ENCODE measurements at regions not wholly inside any gene's neighbourhood (a gene's known extent, or its start where the extent isn't known, plus 50 kb on each side); places are given as distances from the start of the nearest gene placed in this dataset.

DNA sequence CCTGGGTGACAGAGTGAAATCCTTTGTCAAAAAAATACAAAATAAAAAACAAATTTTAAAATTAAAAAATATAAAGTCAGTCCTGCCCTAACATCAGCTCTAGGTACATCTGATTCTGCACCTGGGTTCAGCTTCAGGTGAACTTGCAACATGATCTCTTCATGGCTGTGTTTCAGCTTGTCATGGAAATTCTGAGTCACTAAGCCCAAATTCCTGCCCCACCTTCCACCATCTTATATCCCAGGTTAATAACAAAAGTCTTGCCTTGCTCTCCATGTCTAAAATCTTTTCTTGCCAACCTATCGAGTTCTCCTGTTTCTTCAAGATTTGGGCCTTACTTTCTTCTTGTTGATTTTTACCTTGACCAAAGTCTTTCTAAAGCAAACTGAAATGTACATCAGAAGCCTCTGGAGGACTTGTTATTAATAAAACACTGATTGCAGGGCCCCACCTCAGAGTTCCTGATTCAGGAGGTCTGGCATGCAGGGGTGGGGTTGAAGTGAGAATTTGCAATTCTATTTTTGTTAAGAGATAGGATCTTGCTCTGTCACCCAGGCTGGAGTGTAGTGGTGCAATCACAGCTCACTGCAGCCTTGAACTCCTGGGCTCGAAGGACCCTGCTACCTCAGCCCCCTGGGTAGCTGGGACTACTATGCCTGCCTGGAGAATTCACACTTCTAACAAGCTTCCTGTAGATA, 125.8 kb upstream of the VCX3A start:
- no peak for DNase-seq
- H3K36me3 ChIP-seq (ENCODE audit: control insufficient read depth in 2 of 3, insufficient read depth in 3 of 3, low read length in 3 of 3): no peaks in the 10 kb centered on the region
- H3K4me1 ChIP-seq (ENCODE audit: control insufficient read depth in 2 of 3, insufficient read depth in 2 of 3, low read depth in 1 of 3, low read length in 3 of 3): no peaks in the 10 kb centered on the region
- no peaks in the 10 kb centered on the region for H3K27me3 ChIP-seq (ENCODE audit: control insufficient read depth, insufficient read depth, low read length)
- H3K27ac ChIP-seq (ENCODE audit: low read depth in 2 of 2, low read length in 2 of 2): no peak overlapping the region
- H3K9me3 ChIP-seq (ENCODE audit: control insufficient read depth in 2 of 3, insufficient read depth in 1 of 3, low read length in 3 of 3): peaks cover 0 to 7% (median 0%) of the 10 kb centered on the region in 3 donors
- H3K4me3 ChIP-seq (ENCODE audit: low read length in 3 of 3): no peak overlapping the region
- H3K9ac ChIP-seq (ENCODE audit: low read length in 3 of 3): no peak overlapping the region
- no peak for FAIRE-seq
- intact Hi-C loops (cut with DNase I): no loop called here
- TF ChIP-seq, protein P1, sequence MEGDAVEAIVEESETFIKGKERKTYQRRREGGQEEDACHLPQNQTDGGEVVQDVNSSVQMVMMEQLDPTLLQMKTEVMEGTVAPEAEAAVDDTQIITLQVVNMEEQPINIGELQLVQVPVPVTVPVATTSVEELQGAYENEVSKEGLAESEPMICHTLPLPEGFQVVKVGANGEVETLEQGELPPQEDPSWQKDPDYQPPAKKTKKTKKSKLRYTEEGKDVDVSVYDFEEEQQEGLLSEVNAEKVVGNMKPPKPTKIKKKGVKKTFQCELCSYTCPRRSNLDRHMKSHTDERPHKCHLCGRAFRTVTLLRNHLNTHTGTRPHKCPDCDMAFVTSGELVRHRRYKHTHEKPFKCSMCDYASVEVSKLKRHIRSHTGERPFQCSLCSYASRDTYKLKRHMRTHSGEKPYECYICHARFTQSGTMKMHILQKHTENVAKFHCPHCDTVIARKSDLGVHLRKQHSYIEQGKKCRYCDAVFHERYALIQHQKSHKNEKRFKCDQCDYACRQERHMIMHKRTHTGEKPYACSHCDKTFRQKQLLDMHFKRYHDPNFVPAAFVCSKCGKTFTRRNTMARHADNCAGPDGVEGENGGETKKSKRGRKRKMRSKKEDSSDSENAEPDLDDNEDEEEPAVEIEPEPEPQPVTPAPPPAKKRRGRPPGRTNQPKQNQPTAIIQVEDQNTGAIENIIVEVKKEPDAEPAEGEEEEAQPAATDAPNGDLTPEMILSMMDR (IDR thresholded peaks at IDR 0.05; ENCODE audit: borderline replicate concordance, extremely low read depth, insufficient read depth): no peak

DNA sequence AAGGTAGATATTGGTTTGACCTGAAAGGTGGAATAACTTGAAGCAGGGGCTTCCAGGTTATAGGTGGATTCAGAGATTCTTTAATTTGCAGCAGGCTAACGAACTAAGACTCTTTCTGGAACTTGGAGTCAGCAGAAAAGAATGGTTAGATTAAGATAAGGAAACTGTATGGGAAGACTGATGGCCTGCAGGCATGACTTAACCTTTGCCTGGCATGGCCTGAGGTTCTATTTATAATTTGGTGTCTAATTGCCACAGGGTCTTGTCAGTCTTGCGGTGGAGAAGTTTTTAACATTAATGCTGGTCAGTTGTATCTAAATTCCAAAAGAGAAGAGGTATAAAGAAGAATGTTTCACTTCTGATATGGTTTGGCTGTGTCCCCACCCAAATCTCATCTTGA, 110.3 kb upstream of the VCX3A start:
- no peaks in the 10 kb centered on the region for H3K36me3 ChIP-seq (ENCODE audit: control insufficient read depth in 2 of 3, insufficient read depth in 3 of 3, low read length in 3 of 3)
- H3K27ac ChIP-seq (ENCODE audit: low read depth in 2 of 2, low read length in 2 of 2): no peak overlapping the region
- no peak overlapping the region for H3K9ac ChIP-seq (ENCODE audit: low read length in 3 of 3)
- DNase-seq (no peak), FAIRE-seq (no peak)
- H3K9me3 ChIP-seq (ENCODE audit: control insufficient read depth in 2 of 3, insufficient read depth in 1 of 3, low read length in 3 of 3): peaks cover 0 to 4% (median 0%) of the 10 kb centered on the region in 3 donors
- TF ChIP-seq, protein P1 (IDR thresholded peaks at IDR 0.05; ENCODE audit: borderline replicate concordance, extremely low read depth, insufficient read depth): no peak
- H3K27me3 ChIP-seq (ENCODE audit: control insufficient read depth, insufficient read depth, low read length): no peaks in the 10 kb centered on the region
- H3K4me3 ChIP-seq (ENCODE audit: low read length in 3 of 3): no peak overlapping the region
- intact Hi-C loops (cut with DNase I): no loop called here
- no peaks in the 10 kb centered on the region for H3K4me1 ChIP-seq (ENCODE audit: control insufficient read depth in 2 of 3, insufficient read depth in 2 of 3, low read depth in 1 of 3, low read length in 3 of 3)

DNA sequence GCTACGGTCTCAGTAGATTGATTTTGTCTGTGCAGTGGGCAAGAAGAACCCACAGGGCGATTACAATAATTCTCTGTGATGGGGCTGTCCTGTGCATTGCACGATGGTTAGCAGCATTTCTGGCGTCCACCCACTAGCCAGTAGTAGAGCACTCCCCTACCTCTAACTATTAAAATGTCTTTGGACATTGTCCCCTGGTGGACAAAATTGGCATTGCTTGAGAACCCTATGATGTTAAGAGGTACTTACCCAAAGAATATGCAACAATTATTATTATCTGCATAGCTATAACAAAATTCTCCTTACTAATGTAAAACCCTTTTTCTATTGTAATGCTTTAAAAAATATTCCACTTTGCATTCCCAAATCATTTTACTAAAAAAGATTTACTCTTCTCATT, 109.5 kb upstream of the VCX3A start:
- Histone ChIP-seq H3K36me3 (ENCODE audit: control insufficient read depth in 2 of 3, insufficient read depth in 3 of 3, low read length in 3 of 3) (no peaks in the 10 kb centered on the region), H3K9ac (ENCODE audit: low read length in 3 of 3) (no peak overlapping the region), H3K27me3 (ENCODE audit: control insufficient read depth, insufficient read depth, low read length) (no peaks in the 10 kb centered on the region), H3K9me3 (ENCODE audit: control insufficient read depth in 2 of 3, insufficient read depth in 1 of 3, low read length in 3 of 3) (peaks cover 0 to 4% (median 0%) of the 10 kb centered on the region in 3 donors), H3K4me1 (ENCODE audit: control insufficient read depth in 2 of 3, insufficient read depth in 2 of 3, low read depth in 1 of 3, low read length in 3 of 3) (no peaks in the 10 kb centered on the region), H3K27ac (ENCODE audit: low read depth in 2 of 2, low read length in 2 of 2) (no peak overlapping the region), H3K4me3 (ENCODE audit: low read length in 3 of 3) (no peak overlapping the region)
- DNase-seq (no peak), FAIRE-seq (no peak)
- TF ChIP-seq, protein P1 (IDR thresholded peaks at IDR 0.05; ENCODE audit: borderline replicate concordance, extremely low read depth, insufficient read depth): no peak
- intact Hi-C loops (cut with DNase I): no loop called here

DNA sequence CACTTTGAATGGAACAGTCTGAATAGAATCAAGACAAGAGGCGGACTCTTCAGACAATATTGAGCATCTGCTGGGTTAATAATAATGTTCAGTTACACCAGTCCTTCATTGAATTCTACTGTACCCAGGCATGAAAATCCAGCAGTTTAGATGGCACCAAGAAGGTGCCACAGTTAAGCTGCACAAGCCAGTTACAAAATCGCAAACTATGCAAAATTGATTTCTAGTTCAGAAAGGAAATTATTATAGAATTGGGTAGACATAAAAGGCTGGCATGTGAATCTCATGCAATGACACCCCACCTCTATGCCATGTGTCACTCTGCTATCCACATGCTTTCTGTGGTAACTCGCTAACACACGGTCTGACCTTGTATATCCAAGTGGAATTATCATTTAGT, 105.8 kb upstream of the VCX3A start:
- DNase-seq: no peak
- peaks cover 0 to 4% (median 0%) of the 10 kb centered on the region in 3 donors for H3K9me3 ChIP-seq (ENCODE audit: control insufficient read depth in 2 of 3, insufficient read depth in 1 of 3, low read length in 3 of 3)
- no peak for FAIRE-seq
- H3K27ac ChIP-seq (ENCODE audit: low read depth in 2 of 2, low read length in 2 of 2): no peak overlapping the region
- H3K27me3 ChIP-seq (ENCODE audit: control insufficient read depth, insufficient read depth, low read length): no peaks in the 10 kb centered on the region
- no peaks in the 10 kb centered on the region for H3K36me3 ChIP-seq (ENCODE audit: control insufficient read depth in 2 of 3, insufficient read depth in 3 of 3, low read length in 3 of 3)
- intact Hi-C loops (cut with DNase I): no loop called here
- no peak overlapping the region for H3K4me3 ChIP-seq (ENCODE audit: low read length in 3 of 3)
- H3K4me1 ChIP-seq (ENCODE audit: control insufficient read depth in 2 of 3, insufficient read depth in 2 of 3, low read depth in 1 of 3, low read length in 3 of 3): no peaks in the 10 kb centered on the region
- no peak overlapping the region for H3K9ac ChIP-seq (ENCODE audit: low read length in 3 of 3)
- TF ChIP-seq, protein P1 (IDR thresholded peaks at IDR 0.05; ENCODE audit: borderline replicate concordance, extremely low read depth, insufficient read depth): no peak

All from kidney (tissue), 13 donors.